GM23338 (cell line): ENCODE measurements at regions not wholly inside any gene's neighbourhood (a gene's known extent, or its start where the extent isn't known, plus 50 kb on each side); places are given as distances from the start of the nearest gene placed in this dataset.
A peak's percentile ranks its signal among the peaks of the same experiment; 100 is the strongest.
"Not testable (repeated sequence)": the region's sequence is repeated elsewhere in the genome, so short reads cannot be mapped to it uniquely, and the experiment has no call there.

Source experiments
- ATAC-seq: fragments of 200-7000 bp; cut with Tn5 transposase; 3 replicates; pipeline ENCODE4 v1.9.1; 2020
- DNase-seq: peaks from one replicate; pipeline ENCODE4 v3.0.0-alpha.2; 2015; ENCODE audit warnings: low spot score
- H2AFZ ChIP-seq: fragments of 200-600 bp; sonication (generic); 2 replicates; pipeline ENCODE4 v1.8.0; 2016; ENCODE audit warnings: antibody characterized with exemption, mild to moderate bottlenecking, moderate library complexity
- H3F3A ChIP-seq: fragments of 200-600 bp; sonication (generic); replicated peaks from 2 replicates; pipeline ENCODE4 v1.8.0; 2017; ENCODE audit warnings: antibody characterized with exemption, mixed run types, low read depth
- H3K27ac ChIP-seq: fragments of 200-600 bp; sonication (generic); 2 replicates; pipeline ENCODE4 v1.6.1; 2016; ENCODE audit warnings: low read depth
- H3K27me3 ChIP-seq: fragments of 200-600 bp; sonication (generic); 2 replicates; pipeline ENCODE4 v1.8.0; 2016; ENCODE audit warnings: mild to moderate bottlenecking, mixed run types, moderate library complexity; ENCODE audit not compliant: insufficient read depth
- H3K36me3 ChIP-seq: fragments of 200-600 bp; sonication (generic); 2 replicates; pipeline ENCODE4 v1.8.0; 2016; ENCODE audit warnings: mild to moderate bottlenecking; ENCODE audit not compliant: insufficient read depth
- H3K4me1 ChIP-seq: fragments of 200-600 bp; sonication (generic); 2 replicates; pipeline ENCODE4 v1.8.0; 2016; ENCODE audit warnings: mild to moderate bottlenecking, moderate library complexity; ENCODE audit not compliant: insufficient read depth
- H3K4me2 ChIP-seq: fragments of 200-600 bp; sonication (generic); 2 replicates; pipeline ENCODE4 v1.7.1; 2017; ENCODE audit warnings: mixed run types
- H3K4me3 ChIP-seq: fragments of 200-600 bp; sonication (generic); 2 replicates; pipeline ENCODE4 v1.6.1; 2016; ENCODE audit warnings: mixed run types
- H3K79me2 ChIP-seq: fragments of 200-600 bp; sonication (generic); replicated peaks from 2 replicates; pipeline ENCODE4 v1.8.0; 2017; ENCODE audit warnings: mild to moderate bottlenecking; ENCODE audit not compliant: insufficient read depth
- H3K9me2 ChIP-seq: fragments of 200-600 bp; sonication (generic); 2 replicates; pipeline ENCODE4 v1.8.0; 2017; ENCODE audit not compliant: insufficient read depth
- H4K20me1 ChIP-seq: fragments of 200-600 bp; sonication (generic); replicated peaks from 2 replicates; pipeline ENCODE4 v1.8.0; 2017; ENCODE audit warnings: mild to moderate bottlenecking; ENCODE audit not compliant: insufficient read depth
- H3K27ac Mint-ChIP-seq: 2 replicates; pipeline ENCODE4 v1.8.0; 2020; ENCODE audit warnings: inconsistent platforms, mild to moderate bottlenecking, moderate library complexity, mixed read lengths
- H3K27me3 Mint-ChIP-seq: 3 replicates; pipeline ENCODE4 v1.8.0; 2022; ENCODE audit warnings: low read depth, mild to moderate bottlenecking, moderate library complexity, mixed read lengths, inconsistent platforms; ENCODE audit not compliant: insufficient read depth, poor library complexity
- H3K36me3 Mint-ChIP-seq: 3 replicates; pipeline ENCODE4 v1.8.0; 2021; ENCODE audit warnings: low read depth, mild to moderate bottlenecking, inconsistent platforms, moderate library complexity, mixed read lengths
- H3K4me1 Mint-ChIP-seq: 3 replicates; pipeline ENCODE4 v1.8.0; 2020; ENCODE audit warnings: mild to moderate bottlenecking, inconsistent platforms, mixed read lengths
- H3K4me3 Mint-ChIP-seq: 3 replicates; pipeline ENCODE4 v1.8.0; 2021; ENCODE audit warnings: moderate library complexity, mild to moderate bottlenecking, inconsistent platforms, mixed read lengths
- H3K9me3 Mint-ChIP-seq: 3 replicates; pipeline ENCODE4 v1.8.0; 2020; ENCODE audit warnings: moderate library complexity, mild to moderate bottlenecking, inconsistent platforms, mixed read lengths
- CTCF ChIP-seq, 2 experiments: fragments of 200-600 bp in 1 of 2; sonication (generic) in 1 of 2; conservative IDR thresholded peaks; 2 replicates each; pipeline versions ENCODE4 v1.5.1 to v1.6.1; 2016 to 2017; ENCODE audit warnings: antibody characterized with exemption in 2 of 2, low read depth in 2 of 2, mild to moderate bottlenecking in 2 of 2, moderate library complexity in 1 of 2

DNA sequence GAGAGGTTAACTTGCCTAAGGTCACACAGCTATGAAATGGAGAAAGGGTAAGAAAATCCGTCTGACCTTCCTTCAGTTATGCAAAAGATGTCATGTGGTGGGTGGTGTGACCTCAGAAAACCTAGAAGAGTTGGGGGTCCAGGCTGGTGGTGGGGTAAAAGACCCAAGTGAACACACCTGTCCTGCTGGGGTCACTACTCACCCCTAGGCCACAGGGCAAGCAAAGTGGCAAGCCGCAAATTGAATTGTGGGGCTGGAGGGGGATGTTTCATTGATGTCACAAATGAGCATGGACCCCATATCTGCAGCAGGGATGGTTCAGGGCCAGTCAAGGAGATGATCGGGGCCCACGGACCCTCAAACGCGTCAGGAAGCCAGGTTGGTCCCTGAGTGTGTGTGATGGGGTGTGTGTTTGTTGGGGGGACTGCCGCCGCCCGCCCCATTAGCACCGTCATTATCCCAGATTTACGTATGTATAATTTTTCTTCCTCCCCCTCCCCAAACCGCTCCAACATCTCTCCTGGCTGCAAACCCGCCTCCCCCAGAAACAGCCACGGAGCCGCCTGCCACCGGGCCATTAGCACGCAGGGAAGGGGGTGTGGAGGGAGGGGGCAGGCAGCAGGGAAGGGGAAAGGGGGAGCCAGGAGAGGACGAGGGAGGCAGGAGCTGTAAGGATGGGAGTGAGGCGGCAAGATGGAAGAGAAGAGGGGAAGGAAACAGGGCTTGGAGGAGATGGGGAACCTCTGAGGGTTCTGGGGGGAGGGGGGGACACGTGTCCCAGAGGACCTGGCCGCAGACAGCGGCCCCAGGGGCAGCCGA is 157.4 kb downstream of the CRLF3 start:
- not testable (repeated sequence) for H2AFZ ChIP-seq, H3K36me3 ChIP-seq, H3K36me3 Mint-ChIP-seq, H3K9me3 Mint-ChIP-seq, H4K20me1 ChIP-seq, H3K27me3 Mint-ChIP-seq, H3K27me3 ChIP-seq, H3F3A ChIP-seq, H3K4me1 Mint-ChIP-seq, H3K4me1 ChIP-seq, H3K79me2 ChIP-seq, H3K9me2 ChIP-seq
- DNase-seq (peak; percentile 30), ATAC-seq (peak; percentile 4)
- Histone ChIP-seq H3K4me2 (peak overlapping the region; percentile 76), H3K4me3 (peak overlapping the region; percentile 70), H3K27ac (peak overlapping the region; percentile 87)
- H3K27ac Mint-ChIP-seq: peak overlapping the region; percentile 92
- H3K4me3 Mint-ChIP-seq: peak overlapping the region; percentile 78
- peak in 1 of 2 experiments; percentile 17; a peak in 1 of 4 replicates for TF ChIP-seq CTCF (conservative IDR thresholded peaks at IDR 0.05; ENCODE audit: low read depth in 2 of 2)

DNA sequence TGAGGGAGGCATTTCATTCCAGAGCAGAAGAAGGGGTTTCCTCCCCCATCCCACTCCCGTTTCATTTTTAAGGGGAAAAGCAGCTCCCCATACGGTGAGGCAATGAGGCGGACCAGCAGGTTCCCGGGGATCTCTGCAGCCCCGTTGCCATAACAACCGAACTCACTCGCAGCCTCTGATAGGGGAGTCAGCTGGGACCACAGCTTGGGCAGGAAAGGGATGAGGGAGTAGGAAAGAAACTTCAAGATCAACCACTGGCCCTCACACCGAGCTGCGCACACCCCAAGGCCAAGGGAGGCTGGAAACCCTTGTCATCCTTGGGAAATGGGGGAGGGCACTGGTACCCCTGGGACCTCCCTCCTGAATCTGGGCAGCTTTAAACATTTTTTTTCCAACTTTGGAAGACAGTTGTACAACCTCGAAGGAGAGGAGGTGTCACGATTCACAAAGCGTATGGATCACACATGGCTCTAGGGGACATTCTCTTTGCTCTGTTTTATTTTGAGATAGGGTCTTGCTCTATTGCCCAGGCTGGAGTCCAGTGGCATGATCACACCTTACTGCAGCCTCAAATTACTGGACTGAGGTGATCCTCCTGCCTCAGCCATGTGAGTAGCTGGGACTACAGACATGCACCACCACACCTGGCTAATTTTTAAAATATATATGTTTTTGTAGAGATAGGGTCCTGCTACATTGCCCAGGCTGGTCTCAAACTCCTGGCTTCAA is 160.6 kb downstream of the CRLF3 start:
- H3K27me3 ChIP-seq, H3K27ac Mint-ChIP-seq, H3K4me3 Mint-ChIP-seq, H3K79me2 ChIP-seq, H3K36me3 ChIP-seq, H3K9me2 ChIP-seq, H4K20me1 ChIP-seq, H3F3A ChIP-seq, H3K36me3 Mint-ChIP-seq, H3K27ac ChIP-seq, H2AFZ ChIP-seq, H3K4me1 ChIP-seq, H3K4me1 Mint-ChIP-seq, H3K27me3 Mint-ChIP-seq, H3K9me3 Mint-ChIP-seq: not testable (repeated sequence)
- DNase-seq (peak; percentile 76), ATAC-seq (peak; percentile 19)
- Histone ChIP-seq H3K4me2 (peak overlapping the region; percentile 64; the same call in 1 of the 2 replicates), H3K4me3 (0 out of 2 replicates have a peak overlapping the region, but pooled peaks have one; percentile 30)

DNA sequence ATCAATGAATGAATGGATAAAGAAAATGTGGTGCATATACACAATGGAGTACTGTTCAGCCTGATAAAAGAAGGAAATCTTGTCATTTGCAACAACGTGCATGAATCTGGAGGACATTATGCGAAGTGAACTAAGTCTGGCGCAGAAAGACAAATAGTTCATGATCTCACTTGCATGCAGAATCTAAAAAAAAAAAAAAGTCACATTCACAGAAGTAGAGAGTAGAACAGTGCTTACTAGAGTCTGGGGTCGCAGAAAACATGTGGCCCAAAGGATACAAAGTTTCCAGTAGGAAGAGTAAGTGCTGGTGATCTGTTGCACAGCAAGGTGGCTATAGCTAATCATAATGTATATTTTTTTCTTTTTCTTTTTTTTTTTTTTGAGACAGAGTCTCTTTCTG is 167.3 kb downstream of the CRLF3 start:
- H3K36me3 Mint-ChIP-seq, H3K27ac Mint-ChIP-seq, H3K4me3 Mint-ChIP-seq, H3F3A ChIP-seq, H3K27me3 ChIP-seq, H3K27me3 Mint-ChIP-seq, H3K9me3 Mint-ChIP-seq, H3K4me1 ChIP-seq, H3K9me2 ChIP-seq, H3K79me2 ChIP-seq, ATAC-seq, H3K36me3 ChIP-seq, H3K4me3 ChIP-seq, DNase-seq, H3K27ac ChIP-seq, H3K4me2 ChIP-seq, H4K20me1 ChIP-seq, H3K4me1 Mint-ChIP-seq, H2AFZ ChIP-seq: not testable (repeated sequence)

- H3K9me3 Mint-ChIP-seq, H3K27me3 Mint-ChIP-seq, H3K36me3 Mint-ChIP-seq, H4K20me1 ChIP-seq, H3F3A ChIP-seq, H3K4me3 Mint-ChIP-seq, H3K27ac ChIP-seq, DNase-seq, H3K27ac Mint-ChIP-seq, ATAC-seq, H3K79me2 ChIP-seq, H3K4me1 ChIP-seq, H2AFZ ChIP-seq, H3K27me3 ChIP-seq, H3K9me2 ChIP-seq, H3K36me3 ChIP-seq, H3K4me3 ChIP-seq, H3K4me1 Mint-ChIP-seq, H3K4me2 ChIP-seq: not testable (repeated sequence)
These were observed 171.5 kb downstream of the CRLF3 start for GRCh38 chr17:30653038-30653437.

DNA sequence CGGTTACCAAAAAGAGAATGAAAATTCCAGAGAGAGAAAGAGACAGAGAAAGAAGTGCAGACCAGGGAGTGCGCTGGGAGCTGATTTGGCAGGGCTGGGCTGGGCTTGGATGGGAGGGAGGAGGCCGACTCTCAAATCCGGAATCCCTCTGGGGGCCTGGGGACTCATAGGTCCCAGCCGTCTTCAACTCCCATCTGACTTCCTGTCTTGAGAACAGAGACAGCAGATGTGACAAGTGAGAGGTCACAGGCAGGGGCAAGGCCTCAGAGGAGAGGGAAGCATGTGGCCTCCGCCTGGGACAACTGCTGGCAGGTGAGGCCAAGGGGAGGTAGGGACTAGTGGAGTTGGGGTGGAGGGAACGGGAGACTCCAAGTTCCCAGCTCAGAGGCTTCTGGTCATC is 172.9 kb downstream of the GOSR1 start:
- H3K27ac Mint-ChIP-seq, H3K27me3 Mint-ChIP-seq, H3F3A ChIP-seq, ATAC-seq, H3K4me1 Mint-ChIP-seq, H3K4me2 ChIP-seq, H3K9me2 ChIP-seq, H3K4me1 ChIP-seq, H3K36me3 ChIP-seq, H3K36me3 Mint-ChIP-seq, DNase-seq, H2AFZ ChIP-seq, H3K4me3 Mint-ChIP-seq, H3K4me3 ChIP-seq, H3K79me2 ChIP-seq, H3K27ac ChIP-seq, H4K20me1 ChIP-seq, H3K9me3 Mint-ChIP-seq, H3K27me3 ChIP-seq: not testable (repeated sequence)
